OCI-LY1 (cell line): ENCODE measurements at regions not wholly inside any gene's neighbourhood (a gene's known extent, or its start where the extent isn't known, plus 50 kb on each side); places are given as distances from the start of the nearest gene placed in this dataset.

Experiments
- CTCF ChIP-seq: fragments of 200-600 bp; sonication (generic), shearing (Covaris generic); IDR thresholded peaks from 2 replicates; pipeline ENCODE4 v1.5.1; 2017; ENCODE audit warnings: mild to moderate bottlenecking, antibody characterized with exemption, low read length, moderate library complexity, mixed read lengths
- EZH2 ChIP-seq: fragments of 200-600 bp; sonication (generic), shearing (Covaris generic); IDR thresholded peaks from 2 replicates; pipeline ENCODE4 v1.8.0; 2017; ENCODE audit warnings: borderline replicate concordance, mixed run types, mild to moderate bottlenecking, antibody characterized with exemption, low read length, moderate library complexity, mixed read lengths

- TF ChIP-seq CTCF (no peak), EZH2 (no peak)
These were observed 144.1 kb downstream of the CTTN start for GRCh38 chr11:70542406-70542805.
